ENCODE measurements at regions not wholly inside any gene's neighbourhood (a gene's known extent, or its start where the extent isn't known, plus 50 kb on each side); places are given as distances from the start of the nearest gene placed in this dataset.
"Not testable (repeated sequence)": the region's sequence is repeated elsewhere in the genome, so short reads cannot be mapped to it uniquely, and the experiment has no call there.

- Mint-ChIP-seq H3K4me3 (ENCODE audit: unreplicated experiment) (no peak overlapping the region), H3K27me3 (ENCODE audit: insufficient read depth, unreplicated experiment) (no peaks in the 10 kb centered on the region), H3K36me3 (ENCODE audit: insufficient read depth, unreplicated experiment) (no peaks in the 10 kb centered on the region), H3K4me1 (ENCODE audit: insufficient read depth, unreplicated experiment) (no peaks in the 10 kb centered on the region), H3K9me3 (ENCODE audit: unreplicated experiment) (no peaks in the 10 kb centered on the region), H3K27ac (ENCODE audit: low read depth, unreplicated experiment) (no peak overlapping the region)
- intact Hi-C loops (cut with micrococcal nuclease): no loop called here
- DNase-seq (ENCODE audit: unreplicated experiment): no peak
- BruUV-seq (replicated peaks): no TSS peak
- ChIA-PET POLR2A (interaction anchor here (0.8 kb wide), 1 partner anchor 70 kb away, joined by 3 read pairs; no protein-coding TSS in a partner anchor), CTCF (interaction anchor here (0.6 kb wide), 1 partner anchor 26 kb away, joined by 4 read pairs; no protein-coding TSS in a partner anchor)
- no peak for TF ChIP-seq CTCF (IDR thresholded peaks at IDR 0.05; ENCODE audit: unreplicated experiment)
Measured at GRCh38 chr21:28298251-28298672, 694.4 kb downstream of the LTN1 start.

- Mint-ChIP-seq H3K4me1 (ENCODE audit: insufficient read depth, unreplicated experiment) (no peaks in the 10 kb centered on the region), H3K4me3 (ENCODE audit: unreplicated experiment) (no peak overlapping the region), H3K27ac (ENCODE audit: low read depth, unreplicated experiment) (no peak overlapping the region), H3K27me3 (ENCODE audit: insufficient read depth, unreplicated experiment) (no peaks in the 10 kb centered on the region), H3K9me3 (ENCODE audit: unreplicated experiment) (peaks cover 15% of the 10 kb centered on the region), H3K36me3 (ENCODE audit: insufficient read depth, unreplicated experiment) (no peaks in the 10 kb centered on the region)
- BruUV-seq (replicated peaks): no TSS peak
- POLR2A ChIA-PET: no interaction called here
- no peak for TF ChIP-seq CTCF (IDR thresholded peaks at IDR 0.05; ENCODE audit: unreplicated experiment)
- no peak for DNase-seq (ENCODE audit: unreplicated experiment)
- CTCF ChIA-PET: no interaction called here
- intact Hi-C loops (cut with micrococcal nuclease): no loop called here
Measured at GRCh38 chr21:28294051-28294450, 698.6 kb downstream of the LTN1 start.

GRCh38 chr21:28283641-28284490 lies 708.8 kb downstream of the LTN1 start:
- ChIA-PET POLR2A (no interaction called here), CTCF (interaction anchor here (0.6 to 1.0 kb wide), 2 partner anchors 10 to 254 kb away, joined by 3 to 4 read pairs; no protein-coding TSS in a partner anchor)
- Mint-ChIP-seq H3K27ac (ENCODE audit: low read depth, unreplicated experiment) (peak overlapping the region; percentile 46), H3K9me3 (ENCODE audit: unreplicated experiment) (no peaks in the 10 kb centered on the region), H3K4me1 (ENCODE audit: insufficient read depth, unreplicated experiment) (peaks cover 7% of the 10 kb centered on the region), H3K36me3 (ENCODE audit: insufficient read depth, unreplicated experiment) (no peaks in the 10 kb centered on the region), H3K4me3 (ENCODE audit: unreplicated experiment) (no peak overlapping the region), H3K27me3 (ENCODE audit: insufficient read depth, unreplicated experiment) (no peaks in the 10 kb centered on the region)
- no TSS peak for BruUV-seq (replicated peaks)
- intact Hi-C loops (cut with micrococcal nuclease): no loop called here
- DNase-seq (ENCODE audit: unreplicated experiment): peak; percentile 30
- TF ChIP-seq CTCF (IDR thresholded peaks at IDR 0.05; ENCODE audit: unreplicated experiment): no peak

GRCh38 chr21:28282833-28283232 lies 709.8 kb downstream of the LTN1 start:
- BruUV-seq (replicated peaks): no TSS peak
- CTCF ChIA-PET: interaction anchor here (0.7 kb wide), 1 partner anchor 463 kb away, joined by 3 read pairs; no protein-coding TSS in a partner anchor

GRCh38 chr21:28281357-28281756 lies 711.3 kb downstream of the LTN1 start:
- H3K4me3 Mint-ChIP-seq (ENCODE audit: unreplicated experiment); H3K36me3 Mint-ChIP-seq (ENCODE audit: insufficient read depth, unreplicated experiment); DNase-seq (ENCODE audit: unreplicated experiment); BruUV-seq (replicated peaks); H3K27me3 Mint-ChIP-seq (ENCODE audit: insufficient read depth, unreplicated experiment); intact Hi-C loops (cut with micrococcal nuclease); H3K27ac Mint-ChIP-seq (ENCODE audit: low read depth, unreplicated experiment); H3K9me3 Mint-ChIP-seq (ENCODE audit: unreplicated experiment); POLR2A ChIA-PET; H3K4me1 Mint-ChIP-seq (ENCODE audit: insufficient read depth, unreplicated experiment): not testable (repeated sequence)
- CTCF ChIA-PET: interaction anchor here (0.6 kb wide), 1 partner anchor 400 kb away, joined by 3 read pairs; no protein-coding TSS in a partner anchor

More at GRCh38 chr21:28282833-28283232, 709.8 kb downstream of the LTN1 start:
- intact Hi-C loops (cut with micrococcal nuclease): no loop called here
- H3K9me3 Mint-ChIP-seq (ENCODE audit: unreplicated experiment): no peaks in the 10 kb centered on the region
- no peaks in the 10 kb centered on the region for H3K36me3 Mint-ChIP-seq (ENCODE audit: insufficient read depth, unreplicated experiment)
- DNase-seq (ENCODE audit: unreplicated experiment): no peak
- H3K27ac Mint-ChIP-seq (ENCODE audit: low read depth, unreplicated experiment): no peak overlapping the region
- H3K4me1 Mint-ChIP-seq (ENCODE audit: insufficient read depth, unreplicated experiment): peaks cover 7% of the 10 kb centered on the region
- POLR2A ChIA-PET: no interaction called here
- no peaks in the 10 kb centered on the region for H3K27me3 Mint-ChIP-seq (ENCODE audit: insufficient read depth, unreplicated experiment)
- TF ChIP-seq CTCF (IDR thresholded peaks at IDR 0.05; ENCODE audit: unreplicated experiment): no peak
- H3K4me3 Mint-ChIP-seq (ENCODE audit: unreplicated experiment): no peak overlapping the region

All from MCF 10A (cell line).